ENCODE measurements at regions not wholly inside any gene's neighbourhood (a gene's known extent, or its start where the extent isn't known, plus 50 kb on each side); places are given as distances from the start of the nearest gene placed in this dataset.

GRCh38 chr5:126093718-126094117, 329.5 kb upstream of the GRAMD2B start:
- TF ChIP-seq E2F5 (CRISPR knock-in tag; conservative IDR thresholded peaks at IDR 0.05) (no peak), GATAD1 (CRISPR knock-in tag; IDR thresholded peaks at IDR 0.05) (no peak), MTA1 (CRISPR knock-in tag; IDR thresholded peaks at IDR 0.05; ENCODE audit: borderline replicate concordance) (no peak)
- TF ChIP-seq, protein P1, sequence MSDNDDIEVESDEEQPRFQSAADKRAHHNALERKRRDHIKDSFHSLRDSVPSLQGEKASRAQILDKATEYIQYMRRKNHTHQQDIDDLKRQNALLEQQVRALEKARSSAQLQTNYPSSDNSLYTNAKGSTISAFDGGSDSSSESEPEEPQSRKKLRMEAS (IDR thresholded peaks at IDR 0.05), result no peak
- TF ChIP-seq, protein P2, sequence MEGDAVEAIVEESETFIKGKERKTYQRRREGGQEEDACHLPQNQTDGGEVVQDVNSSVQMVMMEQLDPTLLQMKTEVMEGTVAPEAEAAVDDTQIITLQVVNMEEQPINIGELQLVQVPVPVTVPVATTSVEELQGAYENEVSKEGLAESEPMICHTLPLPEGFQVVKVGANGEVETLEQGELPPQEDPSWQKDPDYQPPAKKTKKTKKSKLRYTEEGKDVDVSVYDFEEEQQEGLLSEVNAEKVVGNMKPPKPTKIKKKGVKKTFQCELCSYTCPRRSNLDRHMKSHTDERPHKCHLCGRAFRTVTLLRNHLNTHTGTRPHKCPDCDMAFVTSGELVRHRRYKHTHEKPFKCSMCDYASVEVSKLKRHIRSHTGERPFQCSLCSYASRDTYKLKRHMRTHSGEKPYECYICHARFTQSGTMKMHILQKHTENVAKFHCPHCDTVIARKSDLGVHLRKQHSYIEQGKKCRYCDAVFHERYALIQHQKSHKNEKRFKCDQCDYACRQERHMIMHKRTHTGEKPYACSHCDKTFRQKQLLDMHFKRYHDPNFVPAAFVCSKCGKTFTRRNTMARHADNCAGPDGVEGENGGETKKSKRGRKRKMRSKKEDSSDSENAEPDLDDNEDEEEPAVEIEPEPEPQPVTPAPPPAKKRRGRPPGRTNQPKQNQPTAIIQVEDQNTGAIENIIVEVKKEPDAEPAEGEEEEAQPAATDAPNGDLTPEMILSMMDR (CRISPR knock-in tag; IDR thresholded peaks at IDR 0.05), result no peak

Measured in HepG2 (cell line).